ENCODE measurements at regions not wholly inside any gene's neighbourhood (a gene's known extent, or its start where the extent isn't known, plus 50 kb on each side); places are given as distances from the start of the nearest gene placed in this dataset.

- Histone ChIP-seq H3K79me2 (ENCODE audit: control insufficient read depth, insufficient read depth, low read length) (no peaks in the 10 kb centered on the region), H3K9ac (ENCODE audit: insufficient read depth in 1 of 2, low read depth in 2 of 2, low read length in 2 of 2) (no peak overlapping the region), H3K9me1 (ENCODE audit: control insufficient read depth, insufficient read depth, low read length) (no peaks in the 10 kb centered on the region), H2AFZ (ENCODE audit: low read depth, low read length) (no peak overlapping the region), H4K20me1 (replicated peaks; ENCODE audit: control insufficient read depth, insufficient read depth, low read length) (no peaks in the 10 kb centered on the region), H3K9me3 (replicated peaks; ENCODE audit: control insufficient read depth, insufficient read depth, low read depth, low read length) (no peaks in the 10 kb centered on the region), H3K4me1 (replicated peaks in 1 of 2; ENCODE audit: control insufficient read depth in 2 of 2, insufficient read depth in 2 of 2, low read length in 2 of 2) (no peaks in the 10 kb centered on the region), H3K4me2 (ENCODE audit: insufficient read depth, low read length) (no peak overlapping the region), H3K27ac (ENCODE audit: extremely low read depth, low read depth, low read length) (no peak overlapping the region), H3K36me3 (ENCODE audit: control insufficient read depth, insufficient read depth, low read length) (no peaks in the 10 kb centered on the region), H3K27me3 (ENCODE audit: control insufficient read depth in 2 of 2, insufficient read depth in 2 of 2, low read length in 2 of 2) (no peaks in the 10 kb centered on the region), H3K4me3 (no peak overlapping the region)
- ChIA-PET CTCF (ENCODE audit: low intra/inter-chr PET ratio) (no interaction called here), POLR2A (no interaction called here)
- WGBS (ENCODE audit: insufficient coverage, low coverage, missing lambda C conversion rate): 3% methylated on average over 4 of the region's 4 CpGs
- FAIRE-seq (no peak), DNase-seq (ENCODE audit: extremely low read depth in 1 of 4, low spot score in 3 of 4) (no peak), ATAC-seq (no peak)
- TF ChIP-seq ZBTB8A (IDR thresholded peaks at IDR 0.05; ENCODE audit: partially characterized antibody): no peak
- no peak for TF ChIP-seq ZSCAN29 (IDR thresholded peaks at IDR 0.05)
- TF ChIP-seq, protein P1, sequence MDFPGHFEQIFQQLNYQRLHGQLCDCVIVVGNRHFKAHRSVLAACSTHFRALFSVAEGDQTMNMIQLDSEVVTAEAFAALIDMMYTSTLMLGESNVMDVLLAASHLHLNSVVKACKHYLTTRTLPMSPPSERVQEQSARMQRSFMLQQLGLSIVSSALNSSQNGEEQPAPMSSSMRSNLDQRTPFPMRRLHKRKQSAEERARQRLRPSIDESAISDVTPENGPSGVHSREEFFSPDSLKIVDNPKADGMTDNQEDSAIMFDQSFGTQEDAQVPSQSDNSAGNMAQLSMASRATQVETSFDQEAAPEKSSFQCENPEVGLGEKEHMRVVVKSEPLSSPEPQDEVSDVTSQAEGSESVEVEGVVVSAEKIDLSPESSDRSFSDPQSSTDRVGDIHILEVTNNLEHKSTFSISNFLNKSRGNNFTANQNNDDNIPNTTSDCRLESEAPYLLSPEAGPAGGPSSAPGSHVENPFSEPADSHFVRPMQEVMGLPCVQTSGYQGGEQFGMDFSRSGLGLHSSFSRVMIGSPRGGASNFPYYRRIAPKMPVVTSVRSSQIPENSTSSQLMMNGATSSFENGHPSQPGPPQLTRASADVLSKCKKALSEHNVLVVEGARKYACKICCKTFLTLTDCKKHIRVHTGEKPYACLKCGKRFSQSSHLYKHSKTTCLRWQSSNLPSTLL (IDR thresholded peaks at IDR 0.05): no peak
- TF ChIP-seq, protein P2, sequence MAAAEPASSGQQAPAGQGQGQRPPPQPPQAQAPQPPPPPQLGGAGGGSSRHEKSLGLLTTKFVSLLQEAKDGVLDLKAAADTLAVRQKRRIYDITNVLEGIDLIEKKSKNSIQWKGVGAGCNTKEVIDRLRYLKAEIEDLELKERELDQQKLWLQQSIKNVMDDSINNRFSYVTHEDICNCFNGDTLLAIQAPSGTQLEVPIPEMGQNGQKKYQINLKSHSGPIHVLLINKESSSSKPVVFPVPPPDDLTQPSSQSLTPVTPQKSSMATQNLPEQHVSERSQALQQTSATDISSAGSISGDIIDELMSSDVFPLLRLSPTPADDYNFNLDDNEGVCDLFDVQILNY (CRISPR knock-in tag; IDR thresholded peaks at IDR 0.05): no peak
- no peak for TF ChIP-seq CEBPZ (IDR thresholded peaks at IDR 0.05; ENCODE audit: borderline replicate concordance, low read depth, low read length)
- no peak for TF ChIP-seq ATF7 (IDR thresholded peaks at IDR 0.05)
- TF ChIP-seq, protein P3, sequence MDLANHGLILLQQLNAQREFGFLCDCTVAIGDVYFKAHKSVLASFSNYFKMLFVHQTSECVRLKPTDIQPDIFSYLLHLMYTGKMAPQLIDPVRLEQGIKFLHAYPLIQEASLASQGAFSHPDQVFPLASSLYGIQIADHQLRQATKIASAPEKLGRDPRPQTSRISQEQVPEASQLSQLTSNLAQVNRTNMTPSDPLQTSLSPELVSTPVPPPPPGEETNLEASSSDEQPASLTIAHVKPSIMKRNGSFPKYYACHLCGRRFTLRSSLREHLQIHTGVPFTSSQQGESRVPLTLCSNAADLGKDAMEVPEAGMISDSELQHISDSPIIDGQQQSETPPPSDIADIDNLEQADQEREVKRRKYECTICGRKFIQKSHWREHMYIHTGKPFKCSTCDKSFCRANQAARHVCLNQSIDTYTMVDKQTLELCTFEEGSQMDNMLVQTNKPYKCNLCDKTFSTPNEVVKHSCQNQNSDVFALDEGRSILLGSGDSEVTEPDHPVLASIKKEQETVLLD (IDR thresholded peaks at IDR 0.05): no peak
- TF ChIP-seq NFIC (IDR thresholded peaks at IDR 0.05): no peak
- intact Hi-C loops (cut with micrococcal nuclease): no loop called here
- BruUV-seq (replicated peaks): no TSS peak
- in situ Hi-C loops (cut with MboI): no loop called here
These were observed 114.8 kb upstream of the LRATD1 start for GRCh38 chr2:14517731-14518130.
